WTC11 (cell line): ENCODE measurements at regions not wholly inside any gene's neighbourhood (a gene's known extent, or its start where the extent isn't known, plus 50 kb on each side); places are given as distances from the start of the nearest gene placed in this dataset.

Experiments used
- ATAC-seq: fragments of 200-7000 bp; cut with Tn5 transposase; 2 replicates; pipeline ENCODE4 v1.10.0; 2021; ENCODE audit warnings: mild to moderate bottlenecking, moderate library complexity
- CTCF ChIA-PET: fragments of 300-600 bp; sonication (Branson Sonifier 250); formaldehyde crosslinking; loops from one replicate; lab custom pipeline; 2021; ENCODE audit warnings: antibody characterized with exemption; lab: Charles Lee
- POLR2A ChIA-PET: fragments of 350-600 bp; sonication (Branson Sonifier 250); formaldehyde crosslinking; loops from one replicate; lab custom pipeline; 2021; ENCODE audit warnings: antibody characterized with exemption; lab: Charles Lee
- DNase-seq: peaks from one replicate; pipeline ENCODE4 v3.0.0; 2021; ENCODE audit warnings: low spot score
- H3K27ac Mint-ChIP-seq: 2 replicates; pipeline ENCODE4 v1.8.0; 2021; ENCODE audit warnings: mixed read lengths
- H3K27me3 Mint-ChIP-seq: 2 replicates; pipeline ENCODE4 v1.8.0; 2021; ENCODE audit warnings: low read depth, mild to moderate bottlenecking, moderate library complexity, mixed read lengths
- H3K36me3 Mint-ChIP-seq: 2 replicates; pipeline ENCODE4 v1.8.0; 2021; ENCODE audit warnings: mixed read lengths
- H3K4me1 Mint-ChIP-seq: 2 replicates; pipeline ENCODE4 v1.8.0; 2022; ENCODE audit warnings: mixed read lengths
- H3K4me3 Mint-ChIP-seq: 2 replicates; pipeline ENCODE4 v1.8.0; 2021; ENCODE audit warnings: mild to moderate bottlenecking, moderate library complexity, mixed read lengths
- H3K9me3 Mint-ChIP-seq: 2 replicates; pipeline ENCODE4 v1.8.0; 2021; ENCODE audit warnings: mixed read lengths
- GRHL2 ChIP-seq: fragments of 250-450 bp; sonication (Bioruptor Pico); IDR thresholded peaks from 2 replicates; pipeline ENCODE4 v1.8.0; 2022; ENCODE audit warnings: mild to moderate bottlenecking, moderate library complexity; ENCODE audit not compliant: insufficient replicate concordance, severe bottlenecking
- JAZF1 ChIP-seq: fragments of 250-450 bp; sonication (Bioruptor Pico); IDR thresholded peaks from 2 replicates; pipeline ENCODE4 v1.9.0; 2021; ENCODE audit warnings: moderate library complexity, mild to moderate bottlenecking, inconsistent platforms
- PRRX2 ChIP-seq: fragments of 250-450 bp; sonication (Bioruptor Pico); IDR thresholded peaks from 2 replicates; pipeline ENCODE4 v1.8.0; 2021; ENCODE audit warnings: mild to moderate bottlenecking
- TEAD4 ChIP-seq: sonication (generic); formaldehyde crosslinking; IDR thresholded peaks from 2 replicates; pipeline ENCODE4 v1.8.0; 2022; ENCODE audit warnings: mild to moderate bottlenecking, missing genetic modification reagents
- ZBTB21 ChIP-seq: sonication (generic); formaldehyde crosslinking; IDR thresholded peaks from 2 replicates; pipeline ENCODE4 v1.8.1; 2023; ENCODE audit warnings: mild to moderate bottlenecking, missing genetic modification reagents, borderline replicate concordance
- ZNF396 ChIP-seq: fragments of 250-450 bp; sonication (Bioruptor Pico); IDR thresholded peaks from 2 replicates; pipeline ENCODE4 v1.8.0; 2021; ENCODE audit warnings: mild to moderate bottlenecking, moderate library complexity, borderline replicate concordance
- ZNF671 ChIP-seq: fragments of 250-450 bp; sonication (Bioruptor Pico); IDR thresholded peaks from 2 replicates; pipeline ENCODE4 v1.8.0; 2021; ENCODE audit warnings: mild to moderate bottlenecking
- TF ChIP-seq, protein P1 (sequence below): sonication (generic); formaldehyde crosslinking; conservative IDR thresholded peaks from 2 replicates; pipeline ENCODE4 v1.8.1; 2023; ENCODE audit warnings: mild to moderate bottlenecking, low read depth, missing genetic modification reagents, moderate library complexity
- TF ChIP-seq, protein P2 (sequence below): sonication (generic); formaldehyde crosslinking; IDR thresholded peaks from 2 replicates; pipeline ENCODE4 v1.8.1; 2023; ENCODE audit warnings: mild to moderate bottlenecking, missing genetic modification reagents
- TF ChIP-seq, protein P3 (sequence below): sonication (generic); formaldehyde crosslinking; IDR thresholded peaks from 2 replicates; pipeline ENCODE4 v1.8.1; 2023; ENCODE audit warnings: mild to moderate bottlenecking, missing genetic modification reagents, moderate library complexity
- TF ChIP-seq, protein P4 (sequence below): sonication (generic); formaldehyde crosslinking; IDR thresholded peaks from 2 replicates; pipeline ENCODE4 v1.8.1; 2022; ENCODE audit warnings: mild to moderate bottlenecking, moderate library complexity, missing genetic modification reagents
- TF ChIP-seq, protein P5 (sequence below): sonication (generic); formaldehyde crosslinking; IDR thresholded peaks from 2 replicates; pipeline ENCODE4 v1.8.0; 2023; ENCODE audit warnings: mild to moderate bottlenecking, missing genetic modification reagents

DNA sequence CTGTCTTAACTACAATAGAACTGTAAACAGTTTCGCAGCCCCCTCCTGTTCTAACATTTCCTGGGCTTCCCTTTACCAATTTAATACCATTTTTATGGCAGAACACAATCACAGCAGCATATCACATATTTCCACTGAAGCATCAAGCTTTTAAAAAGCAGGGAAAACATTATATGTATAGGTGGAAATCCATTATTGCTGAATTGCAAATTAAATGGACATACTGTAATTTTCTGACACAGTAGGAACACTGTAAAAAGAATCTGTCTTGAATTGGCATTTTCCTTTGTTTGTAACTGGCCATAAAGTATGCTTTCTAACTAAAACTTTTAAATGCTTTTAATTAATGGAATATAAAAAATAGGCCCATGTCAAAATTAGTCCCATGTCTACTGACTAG lies 1385.8 kb downstream of the SI start:
- peaks cover 38% of the 10 kb centered on the region for H3K9me3 Mint-ChIP-seq
- TF ChIP-seq TEAD4 (CRISPR knock-in tag) = no peak
- TF ChIP-seq, protein P1, sequence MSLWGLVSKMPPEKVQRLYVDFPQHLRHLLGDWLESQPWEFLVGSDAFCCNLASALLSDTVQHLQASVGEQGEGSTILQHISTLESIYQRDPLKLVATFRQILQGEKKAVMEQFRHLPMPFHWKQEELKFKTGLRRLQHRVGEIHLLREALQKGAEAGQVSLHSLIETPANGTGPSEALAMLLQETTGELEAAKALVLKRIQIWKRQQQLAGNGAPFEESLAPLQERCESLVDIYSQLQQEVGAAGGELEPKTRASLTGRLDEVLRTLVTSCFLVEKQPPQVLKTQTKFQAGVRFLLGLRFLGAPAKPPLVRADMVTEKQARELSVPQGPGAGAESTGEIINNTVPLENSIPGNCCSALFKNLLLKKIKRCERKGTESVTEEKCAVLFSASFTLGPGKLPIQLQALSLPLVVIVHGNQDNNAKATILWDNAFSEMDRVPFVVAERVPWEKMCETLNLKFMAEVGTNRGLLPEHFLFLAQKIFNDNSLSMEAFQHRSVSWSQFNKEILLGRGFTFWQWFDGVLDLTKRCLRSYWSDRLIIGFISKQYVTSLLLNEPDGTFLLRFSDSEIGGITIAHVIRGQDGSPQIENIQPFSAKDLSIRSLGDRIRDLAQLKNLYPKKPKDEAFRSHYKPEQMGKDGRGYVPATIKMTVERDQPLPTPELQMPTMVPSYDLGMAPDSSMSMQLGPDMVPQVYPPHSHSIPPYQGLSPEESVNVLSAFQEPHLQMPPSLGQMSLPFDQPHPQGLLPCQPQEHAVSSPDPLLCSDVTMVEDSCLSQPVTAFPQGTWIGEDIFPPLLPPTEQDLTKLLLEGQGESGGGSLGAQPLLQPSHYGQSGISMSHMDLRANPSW (CRISPR knock-in tag) = no peak
- TF ChIP-seq, protein P2, sequence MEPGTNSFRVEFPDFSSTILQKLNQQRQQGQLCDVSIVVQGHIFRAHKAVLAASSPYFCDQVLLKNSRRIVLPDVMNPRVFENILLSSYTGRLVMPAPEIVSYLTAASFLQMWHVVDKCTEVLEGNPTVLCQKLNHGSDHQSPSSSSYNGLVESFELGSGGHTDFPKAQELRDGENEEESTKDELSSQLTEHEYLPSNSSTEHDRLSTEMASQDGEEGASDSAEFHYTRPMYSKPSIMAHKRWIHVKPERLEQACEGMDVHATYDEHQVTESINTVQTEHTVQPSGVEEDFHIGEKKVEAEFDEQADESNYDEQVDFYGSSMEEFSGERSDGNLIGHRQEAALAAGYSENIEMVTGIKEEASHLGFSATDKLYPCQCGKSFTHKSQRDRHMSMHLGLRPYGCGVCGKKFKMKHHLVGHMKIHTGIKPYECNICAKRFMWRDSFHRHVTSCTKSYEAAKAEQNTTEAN = no peak
- TF ChIP-seq, protein P3, sequence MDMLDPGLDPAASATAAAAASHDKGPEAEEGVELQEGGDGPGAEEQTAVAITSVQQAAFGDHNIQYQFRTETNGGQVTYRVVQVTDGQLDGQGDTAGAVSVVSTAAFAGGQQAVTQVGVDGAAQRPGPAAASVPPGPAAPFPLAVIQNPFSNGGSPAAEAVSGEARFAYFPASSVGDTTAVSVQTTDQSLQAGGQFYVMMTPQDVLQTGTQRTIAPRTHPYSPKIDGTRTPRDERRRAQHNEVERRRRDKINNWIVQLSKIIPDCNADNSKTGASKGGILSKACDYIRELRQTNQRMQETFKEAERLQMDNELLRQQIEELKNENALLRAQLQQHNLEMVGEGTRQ (CRISPR knock-in tag) = no peak
- TF ChIP-seq ZNF671 (CRISPR knock-in tag) = no peak
- no peak for TF ChIP-seq JAZF1 (CRISPR knock-in tag)
- TF ChIP-seq, protein P4, sequence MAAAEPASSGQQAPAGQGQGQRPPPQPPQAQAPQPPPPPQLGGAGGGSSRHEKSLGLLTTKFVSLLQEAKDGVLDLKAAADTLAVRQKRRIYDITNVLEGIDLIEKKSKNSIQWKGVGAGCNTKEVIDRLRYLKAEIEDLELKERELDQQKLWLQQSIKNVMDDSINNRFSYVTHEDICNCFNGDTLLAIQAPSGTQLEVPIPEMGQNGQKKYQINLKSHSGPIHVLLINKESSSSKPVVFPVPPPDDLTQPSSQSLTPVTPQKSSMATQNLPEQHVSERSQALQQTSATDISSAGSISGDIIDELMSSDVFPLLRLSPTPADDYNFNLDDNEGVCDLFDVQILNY (CRISPR knock-in tag) = no peak
- TF ChIP-seq PRRX2 (CRISPR knock-in tag) = no peak
- TF ChIP-seq, protein P5, sequence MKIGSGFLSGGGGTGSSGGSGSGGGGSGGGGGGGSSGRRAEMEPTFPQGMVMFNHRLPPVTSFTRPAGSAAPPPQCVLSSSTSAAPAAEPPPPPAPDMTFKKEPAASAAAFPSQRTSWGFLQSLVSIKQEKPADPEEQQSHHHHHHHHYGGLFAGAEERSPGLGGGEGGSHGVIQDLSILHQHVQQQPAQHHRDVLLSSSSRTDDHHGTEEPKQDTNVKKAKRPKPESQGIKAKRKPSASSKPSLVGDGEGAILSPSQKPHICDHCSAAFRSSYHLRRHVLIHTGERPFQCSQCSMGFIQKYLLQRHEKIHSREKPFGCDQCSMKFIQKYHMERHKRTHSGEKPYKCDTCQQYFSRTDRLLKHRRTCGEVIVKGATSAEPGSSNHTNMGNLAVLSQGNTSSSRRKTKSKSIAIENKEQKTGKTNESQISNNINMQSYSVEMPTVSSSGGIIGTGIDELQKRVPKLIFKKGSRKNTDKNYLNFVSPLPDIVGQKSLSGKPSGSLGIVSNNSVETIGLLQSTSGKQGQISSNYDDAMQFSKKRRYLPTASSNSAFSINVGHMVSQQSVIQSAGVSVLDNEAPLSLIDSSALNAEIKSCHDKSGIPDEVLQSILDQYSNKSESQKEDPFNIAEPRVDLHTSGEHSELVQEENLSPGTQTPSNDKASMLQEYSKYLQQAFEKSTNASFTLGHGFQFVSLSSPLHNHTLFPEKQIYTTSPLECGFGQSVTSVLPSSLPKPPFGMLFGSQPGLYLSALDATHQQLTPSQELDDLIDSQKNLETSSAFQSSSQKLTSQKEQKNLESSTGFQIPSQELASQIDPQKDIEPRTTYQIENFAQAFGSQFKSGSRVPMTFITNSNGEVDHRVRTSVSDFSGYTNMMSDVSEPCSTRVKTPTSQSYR (CRISPR knock-in tag) = no peak
- no peak for TF ChIP-seq ZBTB21 (CRISPR knock-in tag)
- TF ChIP-seq ZNF396 (CRISPR knock-in tag) = no peak
- ATAC-seq = no peak
- no peak overlapping the region for H3K4me3 Mint-ChIP-seq
- ChIA-PET CTCF (no interaction called here), POLR2A (no interaction called here)
- DNase-seq = no peak
- H3K27ac Mint-ChIP-seq = no peak overlapping the region
- H3K27me3 Mint-ChIP-seq = no peaks in the 10 kb centered on the region; the same call in 1 of the 2 replicates
- peaks cover 7% of the 10 kb centered on the region for H3K4me1 Mint-ChIP-seq
- peaks cover 23% of the 10 kb centered on the region for H3K36me3 Mint-ChIP-seq

DNA sequence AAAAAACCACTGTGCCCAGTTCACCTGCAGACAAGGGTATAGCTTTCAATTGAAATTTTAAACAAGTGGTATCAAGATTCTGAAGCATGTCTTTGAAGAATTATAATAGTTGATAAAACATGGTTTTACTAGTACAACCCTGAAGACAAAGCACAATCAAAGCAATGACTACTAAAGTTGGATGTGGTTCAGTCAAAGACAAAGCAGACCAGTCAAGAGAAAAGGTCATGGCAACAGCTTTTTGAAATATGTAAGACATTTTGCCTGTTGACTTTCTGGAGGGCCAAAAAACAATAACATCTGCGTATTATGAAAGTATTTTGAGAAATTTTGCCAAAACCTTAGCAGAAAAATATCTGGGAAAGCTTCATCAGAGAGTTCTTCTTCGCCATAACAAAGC lies 1393.6 kb downstream of the SI start:
- POLR2A ChIA-PET = no interaction called here
- H3K4me3 Mint-ChIP-seq = no peak overlapping the region

More for the DNA sequence above, 1393.6 kb downstream of the SI start:
- H3K4me1 Mint-ChIP-seq = no peaks in the 10 kb centered on the region
- CTCF ChIA-PET = no interaction called here
- H3K9me3 Mint-ChIP-seq = peaks cover 11% of the 10 kb centered on the region
- H3K27me3 Mint-ChIP-seq = no peaks in the 10 kb centered on the region
- H3K27ac Mint-ChIP-seq = no peak overlapping the region
- H3K36me3 Mint-ChIP-seq = peaks cover 10% of the 10 kb centered on the region
- no peak for ATAC-seq
- DNase-seq = no peak
- TF ChIP-seq GRHL2 (CRISPR knock-in tag) = no peak
- TF ChIP-seq, protein P1 (CRISPR knock-in tag) = no peak
